ENCODE measurements at regions not wholly inside any gene's neighbourhood (a gene's known extent, or its start where the extent isn't known, plus 50 kb on each side); places are given as distances from the start of the nearest gene placed in this dataset.

DNA sequence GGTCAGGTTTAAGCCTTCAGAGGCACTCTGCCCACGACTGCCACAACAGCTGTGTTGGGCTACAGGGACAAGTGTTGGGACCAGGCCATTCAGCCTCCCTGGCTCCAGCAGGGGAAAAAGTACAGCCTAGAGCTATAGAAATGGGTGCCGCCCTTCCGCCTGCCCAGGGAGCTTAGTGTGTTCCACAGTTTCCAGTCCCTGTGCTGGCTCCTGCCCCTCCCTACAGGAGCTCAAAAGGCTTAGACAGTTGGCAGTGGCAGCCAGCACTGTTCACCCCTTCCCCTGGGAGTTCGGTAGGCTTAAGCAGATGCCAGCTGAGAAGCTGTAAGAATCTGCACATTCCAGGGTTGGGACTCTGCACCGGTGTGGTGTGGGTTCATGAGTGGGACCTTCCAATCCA lies 408.2 kb upstream of the INTU start:
- no peak for DNase-seq (ENCODE audit: low read depth in 2 of 2)
- Histone ChIP-seq H3K36me3 (ENCODE audit: control insufficient read depth, insufficient read depth, low read length) (no peaks in the 10 kb centered on the region), H3K27me3 (ENCODE audit: control insufficient read depth, insufficient read depth, low read length) (no peaks in the 10 kb centered on the region), H3K4me1 (ENCODE audit: control insufficient read depth, extremely low read depth, insufficient read depth, low read length) (no peaks in the 10 kb centered on the region), H4K20me1 (ENCODE audit: control insufficient read depth, extremely low read depth, insufficient read depth, low read length) (no peaks in the 10 kb centered on the region), H3K27ac (ENCODE audit: insufficient read depth, low read length) (no peak overlapping the region), H3K4me2 (ENCODE audit: extremely low read depth, insufficient read depth, low read length) (no peak overlapping the region), H3K9me3 (ENCODE audit: control insufficient read depth, insufficient read depth, low read depth, low read length) (no peaks in the 10 kb centered on the region), H3K4me3 (replicated peaks in 1 of 4; ENCODE audit: control extremely low read depth in 1 of 4, insufficient read depth in 1 of 4, low read depth in 3 of 4, low read length in 4 of 4) (no peak overlapping the region), H2AFZ (ENCODE audit: low read length) (no peak overlapping the region), H3K9ac (ENCODE audit: insufficient read depth, low read length) (no peak overlapping the region), H3K79me2 (ENCODE audit: control insufficient read depth, insufficient read depth, low read length) (no peaks in the 10 kb centered on the region)
- TF ChIP-seq, protein P1, sequence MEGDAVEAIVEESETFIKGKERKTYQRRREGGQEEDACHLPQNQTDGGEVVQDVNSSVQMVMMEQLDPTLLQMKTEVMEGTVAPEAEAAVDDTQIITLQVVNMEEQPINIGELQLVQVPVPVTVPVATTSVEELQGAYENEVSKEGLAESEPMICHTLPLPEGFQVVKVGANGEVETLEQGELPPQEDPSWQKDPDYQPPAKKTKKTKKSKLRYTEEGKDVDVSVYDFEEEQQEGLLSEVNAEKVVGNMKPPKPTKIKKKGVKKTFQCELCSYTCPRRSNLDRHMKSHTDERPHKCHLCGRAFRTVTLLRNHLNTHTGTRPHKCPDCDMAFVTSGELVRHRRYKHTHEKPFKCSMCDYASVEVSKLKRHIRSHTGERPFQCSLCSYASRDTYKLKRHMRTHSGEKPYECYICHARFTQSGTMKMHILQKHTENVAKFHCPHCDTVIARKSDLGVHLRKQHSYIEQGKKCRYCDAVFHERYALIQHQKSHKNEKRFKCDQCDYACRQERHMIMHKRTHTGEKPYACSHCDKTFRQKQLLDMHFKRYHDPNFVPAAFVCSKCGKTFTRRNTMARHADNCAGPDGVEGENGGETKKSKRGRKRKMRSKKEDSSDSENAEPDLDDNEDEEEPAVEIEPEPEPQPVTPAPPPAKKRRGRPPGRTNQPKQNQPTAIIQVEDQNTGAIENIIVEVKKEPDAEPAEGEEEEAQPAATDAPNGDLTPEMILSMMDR (conservative IDR thresholded peaks at IDR 0.05 in 1 of 2, IDR thresholded peaks at IDR 0.05 in 1 of 2; ENCODE audit: low read depth in 1 of 2, low read length in 2 of 2), result no peak
- TF ChIP-seq EZH2 (IDR thresholded peaks at IDR 0.05; ENCODE audit: low read length, missing control alignments), result no peak

DNA sequence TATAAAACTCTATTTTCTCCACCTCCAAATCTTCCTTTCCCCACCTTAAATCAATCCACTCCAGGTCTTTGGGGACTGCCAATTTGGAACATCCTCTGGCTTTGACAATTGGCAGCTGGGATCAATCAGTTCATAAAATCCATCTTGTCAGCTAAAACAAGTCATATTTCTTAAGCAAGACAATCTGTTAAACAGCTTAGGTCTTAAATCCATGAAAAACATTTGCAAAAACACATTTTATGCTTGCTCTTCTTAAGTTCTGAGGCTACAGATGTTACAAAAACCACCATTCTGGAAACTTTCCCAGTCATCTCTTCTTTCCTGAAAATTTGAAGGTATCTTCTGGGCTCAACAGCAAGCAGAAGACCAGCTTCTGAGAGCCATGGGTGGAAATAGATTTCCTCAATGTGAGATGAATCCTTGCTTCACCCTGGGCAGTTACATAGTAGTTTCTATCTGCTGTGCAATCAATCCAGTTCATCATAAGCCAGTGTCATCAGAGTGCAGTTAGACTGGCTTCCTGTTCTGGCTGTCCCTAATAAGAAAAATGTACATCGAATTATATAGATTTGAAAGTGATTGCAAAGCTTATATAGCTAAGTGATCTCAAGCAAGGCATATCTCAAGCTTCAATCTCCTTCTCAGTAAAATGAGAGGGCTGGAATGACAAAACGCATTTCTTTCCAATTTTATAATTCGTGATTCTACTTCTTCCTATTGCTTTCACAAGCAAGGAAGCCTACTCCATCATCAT lies 402.7 kb upstream of the INTU start:
- no peak for DNase-seq (ENCODE audit: low read depth in 2 of 2)
- Histone ChIP-seq H2AFZ (ENCODE audit: low read length) (no peak overlapping the region), H3K4me1 (ENCODE audit: control insufficient read depth, extremely low read depth, insufficient read depth, low read length) (no peaks in the 10 kb centered on the region), H3K9ac (ENCODE audit: insufficient read depth, low read length) (no peak overlapping the region), H3K79me2 (ENCODE audit: control insufficient read depth, insufficient read depth, low read length) (no peaks in the 10 kb centered on the region), H4K20me1 (ENCODE audit: control insufficient read depth, extremely low read depth, insufficient read depth, low read length) (no peaks in the 10 kb centered on the region), H3K27me3 (ENCODE audit: control insufficient read depth, insufficient read depth, low read length) (no peaks in the 10 kb centered on the region), H3K36me3 (ENCODE audit: control insufficient read depth, insufficient read depth, low read length) (no peaks in the 10 kb centered on the region), H3K4me3 (replicated peaks in 1 of 4; ENCODE audit: control extremely low read depth in 1 of 4, insufficient read depth in 1 of 4, low read depth in 3 of 4, low read length in 4 of 4) (no peak overlapping the region), H3K27ac (ENCODE audit: insufficient read depth, low read length) (no peak overlapping the region), H3K9me3 (ENCODE audit: control insufficient read depth, insufficient read depth, low read depth, low read length) (no peaks in the 10 kb centered on the region), H3K4me2 (ENCODE audit: extremely low read depth, insufficient read depth, low read length) (no peak overlapping the region)
- TF ChIP-seq EZH2 (IDR thresholded peaks at IDR 0.05; ENCODE audit: low read length, missing control alignments), result no peak
- TF ChIP-seq, protein P1 (conservative IDR thresholded peaks at IDR 0.05 in 1 of 2, IDR thresholded peaks at IDR 0.05 in 1 of 2; ENCODE audit: low read depth in 1 of 2, low read length in 2 of 2), result no peak

DNA sequence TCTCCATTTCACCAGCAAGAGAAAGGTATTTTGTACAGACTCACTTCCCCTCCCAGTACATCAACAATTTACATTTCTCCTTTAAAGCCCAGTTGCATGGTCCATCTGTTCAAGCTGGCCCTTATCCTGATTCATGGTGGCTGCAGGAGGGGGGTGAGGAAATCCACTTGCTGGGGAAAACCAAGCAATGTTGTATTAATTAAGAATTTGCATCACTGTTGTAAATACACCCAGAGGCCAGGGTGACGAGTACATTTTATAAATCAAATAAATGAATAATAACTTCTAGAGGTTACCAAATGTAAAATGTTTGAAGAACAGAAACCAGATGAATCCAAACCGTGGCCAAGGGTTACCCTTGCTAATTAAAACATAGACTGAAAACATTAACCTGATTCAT lies 395.9 kb upstream of the INTU start:
- H3K4me2 ChIP-seq (ENCODE audit: extremely low read depth, insufficient read depth, low read length), result no peak overlapping the region
- H3K27ac ChIP-seq (ENCODE audit: insufficient read depth, low read length), result no peak overlapping the region
- no peak overlapping the region for H2AFZ ChIP-seq (ENCODE audit: low read length)
- DNase-seq (ENCODE audit: low read depth in 2 of 2), result peak in 1 of 2 donors; percentile 87
- TF ChIP-seq, protein P1 (conservative IDR thresholded peaks at IDR 0.05 in 1 of 2, IDR thresholded peaks at IDR 0.05 in 1 of 2; ENCODE audit: low read depth in 1 of 2, low read length in 2 of 2), result no peak
- no peak for TF ChIP-seq EZH2 (IDR thresholded peaks at IDR 0.05; ENCODE audit: low read length, missing control alignments)
- no peaks in the 10 kb centered on the region for H3K9me3 ChIP-seq (ENCODE audit: control insufficient read depth, insufficient read depth, low read depth, low read length)
- H3K27me3 ChIP-seq (ENCODE audit: control insufficient read depth, insufficient read depth, low read length), result no peaks in the 10 kb centered on the region
- H3K4me1 ChIP-seq (ENCODE audit: control insufficient read depth, extremely low read depth, insufficient read depth, low read length), result no peaks in the 10 kb centered on the region
- no peaks in the 10 kb centered on the region for H4K20me1 ChIP-seq (ENCODE audit: control insufficient read depth, extremely low read depth, insufficient read depth, low read length)
- no peak overlapping the region for H3K4me3 ChIP-seq (replicated peaks in 1 of 4; ENCODE audit: control extremely low read depth in 1 of 4, insufficient read depth in 1 of 4, low read depth in 3 of 4, low read length in 4 of 4)
- H3K36me3 ChIP-seq (ENCODE audit: control insufficient read depth, insufficient read depth, low read length), result no peaks in the 10 kb centered on the region
- no peaks in the 10 kb centered on the region for H3K79me2 ChIP-seq (ENCODE audit: control insufficient read depth, insufficient read depth, low read length)
- no peak overlapping the region for H3K9ac ChIP-seq (ENCODE audit: insufficient read depth, low read length)

Measured in fibroblast of lung (primary cell).